SK-N-SH (cell line): ENCODE measurements at regions not wholly inside any gene's neighbourhood (a gene's known extent, or its start where the extent isn't known, plus 50 kb on each side); places are given as distances from the start of the nearest gene placed in this dataset.

Experiments
- CTCF ChIA-PET: fragments of 300-600, 350-600 bp; formaldehyde crosslinking; extraction: SDS; loops from one replicate; lab custom pipeline; 2021; lab: Yijun Ruan, JAX
- POLR2A ChIA-PET: fragments of 350-600 bp; sonication (Branson Sonifier 250); formaldehyde crosslinking; extraction: SDS; loops from one replicate; lab custom pipeline; 2020; ENCODE audit warnings: antibody characterized with exemption, inconsistent platforms; lab: Yijun Ruan, JAX
- DNase-seq: peaks from one replicate; pipeline ENCODE4 v3.0.0; 2012
- H2AFZ ChIP-seq: fragments of 200-600 bp; sonication (generic); 2 replicates; pipeline ENCODE4 v1.8.1; 2016; ENCODE audit warnings: antibody characterized with exemption, mild to moderate bottlenecking, low read depth
- H3F3A ChIP-seq: fragments of 200-600 bp; sonication (generic); replicated peaks from 2 replicates; pipeline ENCODE3; 2016; ENCODE audit warnings: antibody characterized with exemption, mild to moderate bottlenecking; ENCODE audit not compliant: insufficient read depth
- H3K27ac ChIP-seq, 2 experiments: fragments of 200-500 bp in 1 of 2; fragments of 200-600 bp in 1 of 2; sonication (Bioruptor generic) in 1 of 2; sonication (generic), shearing (Covaris generic) in 1 of 2; 2 replicates each; pipeline versions ENCODE4 v1.5.1 to v1.6.1; 2014 to 2016; ENCODE audit warnings: low read depth in 2 of 2, inconsistent platforms in 1 of 2, low read length in 1 of 2, mild to moderate bottlenecking in 1 of 2, mixed read lengths in 1 of 2
- H3K27me3 ChIP-seq: fragments of 200-600 bp; sonication (generic), shearing (Covaris generic); 2 replicates; pipeline ENCODE4 v1.6.1; 2016; ENCODE audit warnings: mixed run types; ENCODE audit not compliant: insufficient read depth
- H3K36me3 ChIP-seq, 2 experiments: fragments of 200-500 bp in 1 of 2; fragments of 200-600 bp in 1 of 2; sonication (Bioruptor generic) in 1 of 2; sonication (generic) in 1 of 2; replicated peaks in 1 of 2; 2 replicates each; pipeline versions ENCODE3 to v1.5.1; 2014 to 2016; ENCODE audit warnings: low read length in 1 of 2, mild to moderate bottlenecking in 1 of 2; ENCODE audit not compliant: insufficient read depth in 2 of 2, control insufficient read depth in 1 of 2
- H3K4me1 ChIP-seq, 2 experiments: fragments of 200-500 bp in 1 of 2; fragments of 200-600 bp in 1 of 2; sonication (Bioruptor generic) in 1 of 2; sonication (generic), shearing (Covaris generic) in 1 of 2; 2 replicates each; pipeline versions ENCODE4 v1.5.1 to v1.6.1; 2014 to 2016; ENCODE audit warnings: low read depth in 1 of 2, low read length in 1 of 2, mixed run types in 1 of 2; ENCODE audit not compliant: insufficient read depth in 2 of 2, control insufficient read depth in 1 of 2
- H3K4me2 ChIP-seq: fragments of 200-600 bp; sonication (generic), shearing (Covaris generic); 2 replicates; pipeline ENCODE4 v1.6.1; 2017; ENCODE audit warnings: mixed run types
- H3K4me3 ChIP-seq, 2 experiments: fragments of 200-500 bp in 1 of 2; fragments of 200-600 bp in 1 of 2; sonication (Bioruptor generic) in 1 of 2; sonication (generic), shearing (Covaris generic) in 1 of 2; 2 replicates each; pipeline versions ENCODE4 v1.5.1 to v1.8.1; 2014 to 2016; ENCODE audit warnings: low read depth in 2 of 2, inconsistent platforms in 1 of 2, low read length in 1 of 2, mild to moderate bottlenecking in 1 of 2, mixed read lengths in 1 of 2, moderate library complexity in 1 of 2
- H3K79me2 ChIP-seq: fragments of 200-600 bp; sonication (generic); 2 replicates; pipeline ENCODE4 v1.8.1; 2017; ENCODE audit warnings: mild to moderate bottlenecking; ENCODE audit not compliant: insufficient read depth
- H3K9ac ChIP-seq: fragments of 200-600 bp; sonication (generic); 2 replicates; pipeline ENCODE4 v1.6.1; 2017; ENCODE audit warnings: mixed run types
- H3K9me2 ChIP-seq: fragments of 200-600 bp; sonication (generic); 2 replicates; pipeline ENCODE4 v1.6.1; 2017; ENCODE audit warnings: mixed run types
- H3K9me3 ChIP-seq: fragments of 200-600 bp; sonication (generic); 2 replicates; pipeline ENCODE4 v1.6.1; 2017; ENCODE audit warnings: mixed run types, mild to moderate bottlenecking, moderate library complexity
- H4K20me1 ChIP-seq: fragments of 200-600 bp; sonication (generic); 2 replicates; pipeline ENCODE4 v1.6.1; 2017; ENCODE audit warnings: mild to moderate bottlenecking, mixed run types; ENCODE audit not compliant: insufficient read depth
- ELF1 ChIP-seq: IDR thresholded peaks from 2 replicates; pipeline ENCODE4 v1.4.0; 2012
- FOXM1 ChIP-seq: IDR thresholded peaks from 2 replicates; pipeline ENCODE4 v1.4.0; 2012; ENCODE audit warnings: low read depth, mild to moderate bottlenecking
- GABPA ChIP-seq: IDR thresholded peaks from 2 replicates; pipeline ENCODE4 v1.4.0; 2012; ENCODE audit warnings: low read depth, mild to moderate bottlenecking
- MEF2A ChIP-seq: IDR thresholded peaks from 2 replicates; pipeline ENCODE4 v1.4.0; 2012; ENCODE audit warnings: low read depth, borderline replicate concordance
- NRF1 ChIP-seq: IDR thresholded peaks from 2 replicates; pipeline ENCODE4 v1.6.1; 2012; ENCODE audit warnings: low read depth, mild to moderate bottlenecking, low read length
- RAD21 ChIP-seq: IDR thresholded peaks from 2 replicates; pipeline ENCODE4 v1.6.1; 2012; ENCODE audit warnings: mild to moderate bottlenecking, low read length
- SIN3A ChIP-seq: IDR thresholded peaks from 2 replicates; pipeline ENCODE4 v1.6.1; 2012; ENCODE audit warnings: low read depth, mild to moderate bottlenecking, low read length, moderate library complexity, borderline replicate concordance
- TCF12 ChIP-seq: IDR thresholded peaks from 2 replicates; pipeline ENCODE4 v1.4.0; 2012
- WGBS: methylation state at CpG from one replicate; pipeline ENCODE4 v1.1.6; 2017; ENCODE audit warnings: low lambda C conversion rate; 5-methylcytosine and 5-hydroxymethylcytosine counted together
- TF ChIP-seq, protein P1 (sequence below): fragments of 150-350 bp; IDR thresholded peaks from 2 replicates; pipeline ENCODE4 v1.6.1; 2016; ENCODE audit warnings: mild to moderate bottlenecking, low read depth, low read length
- TF ChIP-seq, protein P2 (sequence below): IDR thresholded peaks from 2 replicates; pipeline ENCODE4; 2012
- TF ChIP-seq, protein P3 (sequence below): IDR thresholded peaks from 2 replicates; pipeline ENCODE4 v1.4.0; 2012; ENCODE audit warnings: low read depth
- TF ChIP-seq, protein P4 (sequence below): IDR thresholded peaks from 2 replicates; pipeline ENCODE4 v1.6.1; 2012; ENCODE audit warnings: mild to moderate bottlenecking, low read depth, low read length, moderate library complexity
- TF ChIP-seq, protein P5 (sequence below): IDR thresholded peaks from 2 replicates; pipeline ENCODE4 v1.4.0; 2012; ENCODE audit warnings: low read depth, borderline replicate concordance
- TF ChIP-seq, protein P6 (sequence below): fragments of 150-350 bp; IDR thresholded peaks from 2 replicates; pipeline ENCODE4 v1.6.1; 2017; ENCODE audit warnings: antibody characterized with exemption, low read length, low read depth, borderline replicate concordance

DNA sequence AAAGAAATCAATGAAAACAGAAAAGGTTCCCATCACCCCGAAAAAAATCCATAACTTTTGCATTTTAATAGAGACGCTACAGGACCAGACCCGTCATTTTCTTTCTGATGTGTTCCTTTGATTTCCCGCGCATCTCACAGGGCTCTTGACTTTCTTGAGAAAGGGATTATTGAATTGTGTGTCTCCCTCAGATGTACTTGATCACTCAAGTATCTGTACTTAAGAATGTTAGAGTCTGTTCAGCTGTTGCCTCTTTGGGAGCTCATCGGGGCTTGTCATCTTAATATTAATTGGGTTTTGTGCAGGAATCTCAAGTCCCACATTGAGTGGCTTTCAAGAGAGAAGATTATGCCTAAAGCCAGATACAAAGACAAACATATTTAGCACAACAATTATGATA lies 606.4 kb upstream of the SALL1 start (continued):
- TF ChIP-seq, protein P1, sequence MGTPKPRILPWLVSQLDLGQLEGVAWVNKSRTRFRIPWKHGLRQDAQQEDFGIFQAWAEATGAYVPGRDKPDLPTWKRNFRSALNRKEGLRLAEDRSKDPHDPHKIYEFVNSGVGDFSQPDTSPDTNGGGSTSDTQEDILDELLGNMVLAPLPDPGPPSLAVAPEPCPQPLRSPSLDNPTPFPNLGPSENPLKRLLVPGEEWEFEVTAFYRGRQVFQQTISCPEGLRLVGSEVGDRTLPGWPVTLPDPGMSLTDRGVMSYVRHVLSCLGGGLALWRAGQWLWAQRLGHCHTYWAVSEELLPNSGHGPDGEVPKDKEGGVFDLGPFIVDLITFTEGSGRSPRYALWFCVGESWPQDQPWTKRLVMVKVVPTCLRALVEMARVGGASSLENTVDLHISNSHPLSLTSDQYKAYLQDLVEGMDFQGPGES, result no peak
- TF ChIP-seq, protein P2, sequence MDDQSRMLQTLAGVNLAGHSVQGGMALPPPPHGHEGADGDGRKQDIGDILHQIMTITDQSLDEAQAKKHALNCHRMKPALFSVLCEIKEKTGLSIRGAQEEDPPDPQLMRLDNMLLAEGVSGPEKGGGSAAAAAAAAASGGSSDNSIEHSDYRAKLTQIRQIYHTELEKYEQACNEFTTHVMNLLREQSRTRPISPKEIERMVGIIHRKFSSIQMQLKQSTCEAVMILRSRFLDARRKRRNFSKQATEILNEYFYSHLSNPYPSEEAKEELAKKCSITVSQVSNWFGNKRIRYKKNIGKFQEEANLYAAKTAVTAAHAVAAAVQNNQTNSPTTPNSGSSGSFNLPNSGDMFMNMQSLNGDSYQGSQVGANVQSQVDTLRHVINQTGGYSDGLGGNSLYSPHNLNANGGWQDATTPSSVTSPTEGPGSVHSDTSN, result no peak

DNA sequence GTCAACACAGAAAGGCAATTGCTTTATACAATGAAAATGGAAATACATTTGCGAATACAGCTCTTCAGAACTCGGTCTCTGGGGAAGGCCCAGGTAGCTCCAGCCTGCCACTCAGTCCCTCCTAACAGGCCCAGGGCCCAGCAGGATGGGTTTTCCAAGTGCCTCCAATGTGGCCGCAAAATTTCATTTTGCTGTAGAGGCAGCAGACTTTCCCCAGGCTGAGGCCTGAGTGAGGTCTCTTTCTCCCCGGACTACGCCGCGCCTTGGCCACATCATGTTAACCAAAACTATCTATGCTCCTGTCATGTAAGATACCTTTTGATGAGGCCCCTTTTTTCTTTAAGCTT lies 606.0 kb upstream of the SALL1 start:
- no peaks in the 10 kb centered on the region for H4K20me1 ChIP-seq
- CTCF ChIA-PET, result interaction anchor here (1.9 kb wide), 1 partner anchor 608 kb away, joined by 4 read pairs; no protein-coding TSS in a partner anchor
- no peaks in the 10 kb centered on the region for H3K9me2 ChIP-seq
- H2AFZ ChIP-seq, result no peak overlapping the region
- H3K9ac ChIP-seq, result no peak overlapping the region
- no peaks in the 10 kb centered on the region for H3K27me3 ChIP-seq
- 95% methylated on average over 7 of the region's 7 CpGs for WGBS
- DNase-seq, result no peak
- no peak overlapping the region for H3K27ac ChIP-seq
- H3K4me3 ChIP-seq, result no peak overlapping the region
- H3K9me3 ChIP-seq, result no peaks in the 10 kb centered on the region
- H3K4me2 ChIP-seq, result no peak overlapping the region
- POLR2A ChIA-PET, result no interaction called here
- no peaks in the 10 kb centered on the region for H3F3A ChIP-seq
- TF ChIP-seq, protein P3, sequence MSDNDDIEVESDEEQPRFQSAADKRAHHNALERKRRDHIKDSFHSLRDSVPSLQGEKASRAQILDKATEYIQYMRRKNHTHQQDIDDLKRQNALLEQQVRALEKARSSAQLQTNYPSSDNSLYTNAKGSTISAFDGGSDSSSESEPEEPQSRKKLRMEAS, result no peak
- TF ChIP-seq, protein P1, result no peak
- TF ChIP-seq NRF1, result no peak
- TF ChIP-seq ELF1, result no peak
- no peak for TF ChIP-seq RAD21
- TF ChIP-seq MEF2A, result no peak
- TF ChIP-seq TCF12, result no peak
- no peak for TF ChIP-seq FOXM1
- no peak for TF ChIP-seq SIN3A
- H3K4me1 ChIP-seq, result peaks cover 0 to 54% of the 10 kb centered on the region in 2 experiments; a peak in 3 of 4 replicates
- H3K36me3 ChIP-seq, result no peaks in the 10 kb centered on the region
- no peaks in the 10 kb centered on the region for H3K79me2 ChIP-seq

DNA sequence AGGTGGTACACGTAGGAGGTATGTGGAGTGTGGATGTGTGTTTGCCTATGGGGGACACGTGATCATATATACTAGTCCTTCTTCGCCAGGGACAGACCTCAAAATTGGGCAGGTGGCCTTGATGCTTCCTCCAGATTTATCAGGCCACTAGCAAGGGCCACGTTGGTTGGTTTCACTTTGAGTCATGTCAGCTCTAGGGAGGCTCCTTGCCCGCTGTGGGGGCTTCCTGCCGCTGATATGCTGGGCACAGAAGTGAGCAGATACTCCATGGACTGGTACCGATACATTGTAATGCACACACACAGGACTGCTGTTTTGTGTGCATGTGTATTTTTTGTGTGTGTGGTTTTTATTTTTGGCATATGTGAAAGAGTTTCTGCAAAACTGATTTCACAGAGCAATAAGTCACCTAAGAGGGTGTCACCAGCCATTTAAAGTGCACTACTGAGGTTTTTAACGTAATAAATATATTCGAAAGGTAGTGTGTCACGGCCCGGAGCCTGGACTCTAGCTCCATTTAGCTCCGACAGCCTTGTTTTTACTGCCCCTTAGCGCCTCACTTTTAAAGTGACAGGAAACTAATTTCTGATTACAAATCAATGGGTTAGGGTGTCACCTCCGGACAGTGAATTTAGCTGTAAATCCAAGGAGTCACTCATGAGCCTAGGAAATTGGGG lies 605.5 kb upstream of the SALL1 start:
- Histone ChIP-seq H3K27me3 (no peaks in the 10 kb centered on the region), H3K4me2 (no peak overlapping the region), H3K9me3 (no peaks in the 10 kb centered on the region), H2AFZ (no peak overlapping the region), H4K20me1 (no peaks in the 10 kb centered on the region), H3K4me3 (no peak overlapping the region; a peak in 1 of 4 replicates), H3K4me1 (peaks cover 0 to 55% of the 10 kb centered on the region in 2 experiments; a peak in 3 of 4 replicates), H3K36me3 (no peaks in the 10 kb centered on the region), H3K9ac (no peak overlapping the region), H3K79me2 (no peaks in the 10 kb centered on the region), H3F3A (no peaks in the 10 kb centered on the region), H3K9me2 (no peaks in the 10 kb centered on the region), H3K27ac (no peak overlapping the region)
- ChIA-PET POLR2A (no interaction called here), CTCF (interaction anchor here (1.9 kb wide), 1 partner anchor 607 kb away, joined by 4 read pairs; no protein-coding TSS in a partner anchor)
- DNase-seq, result no peak
- WGBS, result 77% methylated on average over 11 of the region's 14 CpGs
- TF ChIP-seq, protein P4, sequence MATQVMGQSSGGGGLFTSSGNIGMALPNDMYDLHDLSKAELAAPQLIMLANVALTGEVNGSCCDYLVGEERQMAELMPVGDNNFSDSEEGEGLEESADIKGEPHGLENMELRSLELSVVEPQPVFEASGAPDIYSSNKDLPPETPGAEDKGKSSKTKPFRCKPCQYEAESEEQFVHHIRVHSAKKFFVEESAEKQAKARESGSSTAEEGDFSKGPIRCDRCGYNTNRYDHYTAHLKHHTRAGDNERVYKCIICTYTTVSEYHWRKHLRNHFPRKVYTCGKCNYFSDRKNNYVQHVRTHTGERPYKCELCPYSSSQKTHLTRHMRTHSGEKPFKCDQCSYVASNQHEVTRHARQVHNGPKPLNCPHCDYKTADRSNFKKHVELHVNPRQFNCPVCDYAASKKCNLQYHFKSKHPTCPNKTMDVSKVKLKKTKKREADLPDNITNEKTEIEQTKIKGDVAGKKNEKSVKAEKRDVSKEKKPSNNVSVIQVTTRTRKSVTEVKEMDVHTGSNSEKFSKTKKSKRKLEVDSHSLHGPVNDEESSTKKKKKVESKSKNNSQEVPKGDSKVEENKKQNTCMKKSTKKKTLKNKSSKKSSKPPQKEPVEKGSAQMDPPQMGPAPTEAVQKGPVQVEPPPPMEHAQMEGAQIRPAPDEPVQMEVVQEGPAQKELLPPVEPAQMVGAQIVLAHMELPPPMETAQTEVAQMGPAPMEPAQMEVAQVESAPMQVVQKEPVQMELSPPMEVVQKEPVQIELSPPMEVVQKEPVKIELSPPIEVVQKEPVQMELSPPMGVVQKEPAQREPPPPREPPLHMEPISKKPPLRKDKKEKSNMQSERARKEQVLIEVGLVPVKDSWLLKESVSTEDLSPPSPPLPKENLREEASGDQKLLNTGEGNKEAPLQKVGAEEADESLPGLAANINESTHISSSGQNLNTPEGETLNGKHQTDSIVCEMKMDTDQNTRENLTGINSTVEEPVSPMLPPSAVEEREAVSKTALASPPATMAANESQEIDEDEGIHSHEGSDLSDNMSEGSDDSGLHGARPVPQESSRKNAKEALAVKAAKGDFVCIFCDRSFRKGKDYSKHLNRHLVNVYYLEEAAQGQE, result no peak
- TF ChIP-seq, protein P5, sequence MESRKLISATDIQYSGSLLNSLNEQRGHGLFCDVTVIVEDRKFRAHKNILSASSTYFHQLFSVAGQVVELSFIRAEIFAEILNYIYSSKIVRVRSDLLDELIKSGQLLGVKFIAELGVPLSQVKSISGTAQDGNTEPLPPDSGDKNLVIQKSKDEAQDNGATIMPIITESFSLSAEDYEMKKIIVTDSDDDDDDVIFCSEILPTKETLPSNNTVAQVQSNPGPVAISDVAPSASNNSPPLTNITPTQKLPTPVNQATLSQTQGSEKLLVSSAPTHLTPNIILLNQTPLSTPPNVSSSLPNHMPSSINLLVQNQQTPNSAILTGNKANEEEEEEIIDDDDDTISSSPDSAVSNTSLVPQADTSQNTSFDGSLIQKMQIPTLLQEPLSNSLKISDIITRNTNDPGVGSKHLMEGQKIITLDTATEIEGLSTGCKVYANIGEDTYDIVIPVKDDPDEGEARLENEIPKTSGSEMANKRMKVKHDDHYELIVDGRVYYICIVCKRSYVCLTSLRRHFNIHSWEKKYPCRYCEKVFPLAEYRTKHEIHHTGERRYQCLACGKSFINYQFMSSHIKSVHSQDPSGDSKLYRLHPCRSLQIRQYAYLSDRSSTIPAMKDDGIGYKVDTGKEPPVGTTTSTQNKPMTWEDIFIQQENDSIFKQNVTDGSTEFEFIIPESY, result no peak
- TF ChIP-seq ELF1, result no peak
- TF ChIP-seq GABPA, result no peak
- TF ChIP-seq, protein P6, sequence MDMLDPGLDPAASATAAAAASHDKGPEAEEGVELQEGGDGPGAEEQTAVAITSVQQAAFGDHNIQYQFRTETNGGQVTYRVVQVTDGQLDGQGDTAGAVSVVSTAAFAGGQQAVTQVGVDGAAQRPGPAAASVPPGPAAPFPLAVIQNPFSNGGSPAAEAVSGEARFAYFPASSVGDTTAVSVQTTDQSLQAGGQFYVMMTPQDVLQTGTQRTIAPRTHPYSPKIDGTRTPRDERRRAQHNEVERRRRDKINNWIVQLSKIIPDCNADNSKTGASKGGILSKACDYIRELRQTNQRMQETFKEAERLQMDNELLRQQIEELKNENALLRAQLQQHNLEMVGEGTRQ, result no peak
